GM21786 (cell line): ENCODE measurements at regions not wholly inside any gene's neighbourhood (a gene's known extent, or its start where the extent isn't known, plus 50 kb on each side); places are given as distances from the start of the nearest gene placed in this dataset.
A peak's percentile ranks its signal among the peaks of the same experiment; 100 is the strongest.

Experiments used
- ATAC-seq: cut with Tn5 transposase; IDR thresholded peaks from one replicate; pipeline ENCODE4 v1.9.1; 2021; ENCODE audit not compliant: unreplicated experiment

DNA sequence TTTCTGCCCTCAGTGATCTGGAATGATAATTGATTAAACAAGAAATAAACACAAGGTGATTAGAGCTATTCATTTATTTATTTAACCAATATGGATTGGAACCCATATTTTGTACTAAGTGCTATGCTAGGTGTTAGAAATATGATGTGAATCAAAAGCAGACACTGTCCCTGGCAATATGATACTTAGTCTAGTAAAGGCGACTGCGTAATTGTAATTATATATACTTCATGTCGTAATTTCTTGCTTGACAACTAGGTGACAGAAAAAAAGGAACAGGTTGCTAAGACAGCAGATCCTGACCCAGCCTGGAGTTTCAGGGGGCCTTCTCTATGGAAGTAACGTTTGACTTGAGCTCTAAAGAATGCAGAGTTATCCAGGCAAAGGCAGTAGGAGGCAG lies 236.5 kb upstream of the F9 start:
- no peak for ATAC-seq

DNA sequence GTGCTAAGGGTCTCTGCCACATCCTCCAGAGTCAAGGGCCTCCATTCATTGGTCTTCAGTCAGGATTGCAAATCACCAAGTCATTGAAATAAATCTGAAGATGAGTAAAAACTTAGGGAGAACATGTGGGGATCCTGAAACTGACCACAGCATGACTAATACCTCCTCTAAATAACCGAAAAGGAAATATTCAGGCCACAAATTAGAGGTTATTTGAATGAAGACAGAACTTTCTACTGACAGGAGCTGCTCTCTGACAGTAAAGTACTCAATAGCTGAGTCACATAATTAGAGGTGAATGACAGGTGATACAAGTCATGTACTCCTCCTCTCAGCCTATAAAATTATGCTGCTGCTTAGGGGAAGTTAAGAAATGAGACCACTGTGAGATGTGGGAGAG lies 240.2 kb upstream of the F9 start:
- peak; percentile 68 for ATAC-seq

DNA sequence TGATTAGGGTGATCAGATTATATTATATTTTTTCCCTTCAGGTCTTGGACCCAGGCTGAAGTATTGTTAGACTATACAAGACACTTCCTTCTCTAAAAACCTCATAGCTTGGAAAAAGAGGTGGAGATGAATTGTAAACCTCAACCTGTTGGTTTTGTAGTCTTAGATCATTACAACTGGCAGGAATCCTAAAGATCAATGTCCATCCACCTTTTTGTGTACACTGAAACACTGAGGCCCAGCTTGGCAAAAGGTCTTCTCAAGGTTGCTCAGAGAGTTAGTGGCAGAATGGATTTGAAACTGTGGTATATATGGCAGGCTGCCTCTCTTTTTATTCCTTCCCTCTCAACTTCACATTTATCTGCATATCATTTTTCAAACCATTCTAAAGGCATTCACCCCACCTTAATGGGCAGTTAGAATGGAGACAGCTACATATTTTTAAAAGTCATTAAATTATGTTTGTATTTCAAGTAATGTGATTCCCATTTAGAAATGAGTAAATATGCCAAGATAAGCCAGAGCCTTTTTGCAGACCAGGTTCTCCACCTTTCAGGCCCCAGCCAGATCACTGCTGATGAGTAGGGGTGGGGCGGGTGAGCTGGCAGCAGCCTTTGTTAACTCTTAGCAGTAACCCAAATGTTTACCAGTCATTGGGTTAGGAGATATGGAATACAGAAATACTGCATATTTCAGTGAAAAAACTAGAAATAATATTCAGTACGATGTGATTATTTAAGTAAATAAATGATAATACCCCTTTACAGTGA lies 243.2 kb upstream of the F9 start:
- no peak for ATAC-seq

DNA sequence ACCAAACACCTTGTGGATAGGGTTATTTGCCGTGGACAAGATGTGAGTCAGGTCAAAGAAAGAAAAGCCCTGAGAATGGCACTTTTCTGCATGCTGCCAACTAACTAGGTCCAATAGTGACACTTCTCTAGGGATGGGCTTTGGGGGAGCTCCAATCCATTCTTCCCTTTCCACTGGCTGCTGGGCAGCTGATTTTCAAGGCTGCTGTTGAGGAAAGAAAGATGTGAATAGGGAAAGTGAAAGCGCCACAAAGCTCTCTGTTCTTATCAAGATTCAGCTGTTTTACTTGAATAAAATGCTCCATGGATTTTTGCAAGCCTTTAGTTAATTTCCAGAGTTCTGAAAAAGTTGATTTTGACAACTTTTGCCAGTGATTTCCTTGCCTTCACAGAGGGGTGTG lies 244.2 kb upstream of the F9 start:
- no peak for ATAC-seq

DNA sequence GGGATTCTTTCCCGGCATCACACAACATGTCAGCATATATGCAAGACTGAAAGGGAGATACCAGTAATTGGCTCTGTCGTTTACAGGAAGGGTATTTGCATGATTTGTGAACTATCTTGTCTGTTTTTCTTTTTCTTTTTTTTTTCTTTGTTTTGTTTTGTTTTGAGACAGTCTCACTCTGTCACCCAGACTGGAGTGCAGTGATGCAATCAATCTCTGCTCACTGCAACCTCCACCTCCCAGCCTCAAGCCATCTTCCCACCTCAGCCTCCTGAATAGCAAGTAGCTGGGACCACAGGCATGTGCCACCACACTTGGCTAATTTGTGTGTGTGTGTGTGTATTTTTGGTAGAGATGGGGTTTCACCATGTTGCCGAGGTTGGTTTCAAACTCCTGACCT lies 262.7 kb upstream of the F9 start:
- ATAC-seq = no peak

DNA sequence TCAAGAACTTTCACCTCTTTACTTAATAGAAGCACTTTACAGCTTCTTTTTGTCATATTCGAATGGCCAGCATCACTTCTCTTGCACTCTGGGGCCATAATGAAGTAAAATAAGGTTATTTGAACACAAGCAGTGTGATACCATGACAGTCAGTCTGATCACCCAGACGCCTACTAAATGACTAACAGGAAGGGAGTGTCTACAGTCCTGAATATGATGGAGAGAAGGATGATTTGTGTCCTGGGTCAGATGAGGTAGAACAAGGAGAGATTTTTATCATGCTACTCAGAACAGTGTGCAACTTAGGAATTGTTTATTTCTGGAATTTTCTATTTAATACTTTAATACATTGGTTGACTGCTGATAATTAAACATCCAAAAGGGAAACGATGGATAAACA lies 284.2 kb upstream of the F9 start:
- ATAC-seq = no peak

DNA sequence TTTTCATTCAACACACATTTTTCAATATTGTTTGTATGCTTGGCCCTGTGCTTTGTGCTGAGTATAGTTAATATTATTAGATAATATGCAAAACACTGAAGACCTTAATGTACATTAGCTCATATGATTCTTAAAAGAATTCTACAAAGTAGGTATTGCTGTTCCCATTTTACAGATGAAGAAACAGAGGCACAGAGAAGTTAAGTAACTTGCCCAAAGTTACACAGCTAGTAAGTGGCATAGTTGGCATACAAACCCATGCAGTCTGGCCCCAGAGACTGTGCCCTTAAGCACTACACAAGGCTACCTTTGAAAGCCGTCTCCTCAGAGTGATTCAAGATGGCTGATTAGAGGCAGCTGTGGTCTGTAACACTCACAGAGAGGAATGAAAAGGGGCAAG lies 293.4 kb upstream of the F9 start:
- ATAC-seq = no peak

DNA sequence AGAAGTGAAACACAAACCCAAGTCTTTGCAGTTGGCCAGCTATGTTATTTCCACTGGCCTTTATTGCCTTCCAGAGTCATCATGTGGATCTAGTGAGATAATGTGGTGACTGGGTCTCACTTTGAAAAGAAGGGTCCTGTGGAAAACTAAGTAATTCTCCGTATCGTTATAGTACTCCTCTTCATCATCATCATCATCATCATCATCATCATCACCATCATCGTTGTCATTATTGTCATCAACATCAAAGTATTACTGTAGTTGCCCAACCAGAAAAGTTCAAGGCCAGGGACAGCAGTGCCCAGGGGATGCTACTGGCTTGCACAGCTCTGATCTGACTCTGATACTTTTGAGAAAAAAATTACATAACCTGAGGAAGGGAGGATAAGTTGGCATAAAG lies 295.6 kb upstream of the F9 start:
- no peak for ATAC-seq

DNA sequence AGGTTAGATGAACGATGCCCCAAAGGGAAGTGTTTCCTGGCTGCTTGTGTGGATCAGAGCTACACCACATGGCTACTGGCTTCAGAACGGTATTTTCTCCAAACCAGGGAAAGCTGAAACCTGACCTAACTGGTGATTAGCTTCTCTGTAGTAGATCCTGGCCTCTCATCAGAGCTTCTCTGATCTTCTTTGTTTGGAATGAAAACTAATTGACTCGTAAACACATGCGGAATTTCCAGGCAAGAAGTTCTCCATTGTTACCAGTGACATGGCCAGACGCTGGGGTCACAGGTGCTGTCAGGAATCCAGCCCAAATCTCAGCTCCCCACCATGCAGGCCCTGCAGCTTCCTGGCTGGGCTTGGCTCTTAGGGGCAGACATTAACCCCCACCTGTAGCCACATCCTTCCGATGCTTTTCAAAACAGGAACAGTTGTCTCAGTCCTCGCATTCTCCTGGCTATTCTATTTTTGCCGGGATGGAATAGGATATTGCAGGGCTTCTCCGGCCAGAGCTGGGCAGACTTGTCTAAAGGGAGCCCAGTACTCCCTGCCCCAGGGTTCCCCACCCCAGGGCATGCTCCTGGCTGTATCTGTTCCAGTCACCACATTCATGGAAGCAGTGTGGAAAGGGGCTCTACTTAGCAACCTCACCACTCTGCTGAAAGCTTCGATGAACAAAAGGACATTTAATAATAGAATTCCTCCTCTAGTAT lies 305.4 kb upstream of the F9 start:
- no peak for ATAC-seq

DNA sequence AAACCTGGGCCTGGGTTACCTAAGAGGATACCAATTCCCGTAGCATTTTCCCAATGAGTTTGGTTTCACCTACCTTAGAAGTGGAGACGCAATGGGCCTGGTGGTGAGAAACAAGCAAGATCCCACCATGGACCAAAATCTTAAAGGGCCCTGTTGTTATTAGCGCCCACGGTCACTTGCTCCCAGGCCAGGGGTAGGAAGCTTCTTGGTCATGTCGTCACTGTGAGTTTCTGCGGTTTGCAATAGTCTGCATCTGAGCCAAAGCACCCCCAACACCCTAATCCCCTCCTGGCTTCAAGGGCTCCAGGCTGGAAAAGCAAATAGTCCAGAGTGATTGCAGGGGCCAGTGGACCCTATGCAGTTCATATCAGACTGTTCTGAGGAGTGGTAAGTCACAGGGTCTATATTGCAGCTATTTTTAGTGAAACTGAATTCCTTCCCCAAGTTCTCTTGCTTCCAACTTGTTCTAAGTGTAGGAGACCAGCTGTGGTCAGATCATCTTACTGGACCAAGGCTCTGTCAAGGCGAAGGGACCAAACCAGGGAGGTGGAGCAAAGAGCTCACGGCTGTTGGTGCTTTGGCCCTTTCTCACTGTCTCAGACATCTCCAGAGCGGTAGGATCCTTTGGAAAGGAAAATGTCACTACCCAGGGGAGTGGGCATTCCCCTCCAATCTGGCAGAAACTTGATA lies 307.9 kb upstream of the F9 start:
- no peak for ATAC-seq

DNA sequence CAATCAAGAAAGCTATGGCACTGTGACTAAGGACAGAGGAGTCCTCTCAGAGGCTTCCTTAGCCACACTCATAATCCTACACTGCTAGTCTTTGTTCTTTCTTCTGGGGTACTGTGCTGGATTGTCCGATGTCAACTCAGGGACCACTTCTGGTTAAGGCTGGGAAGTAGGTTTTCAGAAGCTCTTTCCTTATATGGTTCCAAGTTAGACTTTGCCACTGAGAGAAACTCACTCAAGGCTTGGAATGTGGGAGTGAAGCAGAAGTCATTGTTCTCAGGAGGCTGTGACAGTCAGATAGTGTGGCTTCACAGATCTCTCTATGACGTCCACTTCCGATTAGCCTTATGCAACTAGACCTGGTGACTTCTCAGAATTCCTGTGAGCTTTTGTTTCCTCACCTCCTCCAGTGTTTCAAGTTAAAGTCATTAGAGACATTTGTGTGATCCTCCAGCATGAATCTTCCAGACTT lies 317.3 kb upstream of the F9 start:
- no peak for ATAC-seq

DNA sequence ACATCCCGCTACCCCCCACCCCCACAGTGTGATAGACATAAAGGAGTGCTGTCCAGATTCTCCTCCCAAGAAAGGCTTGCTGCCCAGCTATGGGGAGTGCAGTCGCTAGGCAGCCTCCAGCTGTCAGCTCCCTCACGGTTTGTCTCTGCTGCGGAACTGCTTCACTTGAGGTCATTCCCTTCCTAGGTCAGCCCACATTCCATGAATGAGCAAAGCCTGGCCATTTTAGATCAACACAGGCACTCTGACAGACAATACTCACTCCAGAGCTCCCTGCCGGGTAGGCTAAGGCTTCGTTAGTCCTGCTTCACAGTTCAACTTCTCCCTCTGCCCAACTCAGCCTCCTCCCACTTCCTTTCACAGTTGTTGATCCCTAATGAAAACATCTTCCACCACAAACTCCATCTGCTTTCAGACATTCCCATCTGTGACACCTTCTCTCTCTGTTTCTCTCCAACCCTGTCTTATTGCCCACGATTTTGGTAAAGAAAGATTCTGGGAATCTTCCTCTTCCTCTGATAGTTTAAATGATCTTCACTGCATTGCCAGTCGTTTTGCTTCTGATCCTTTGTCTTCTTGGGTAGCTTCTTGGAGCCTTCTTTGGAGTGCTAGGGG lies 318.9 kb upstream of the F9 start:
- ATAC-seq = no peak

DNA sequence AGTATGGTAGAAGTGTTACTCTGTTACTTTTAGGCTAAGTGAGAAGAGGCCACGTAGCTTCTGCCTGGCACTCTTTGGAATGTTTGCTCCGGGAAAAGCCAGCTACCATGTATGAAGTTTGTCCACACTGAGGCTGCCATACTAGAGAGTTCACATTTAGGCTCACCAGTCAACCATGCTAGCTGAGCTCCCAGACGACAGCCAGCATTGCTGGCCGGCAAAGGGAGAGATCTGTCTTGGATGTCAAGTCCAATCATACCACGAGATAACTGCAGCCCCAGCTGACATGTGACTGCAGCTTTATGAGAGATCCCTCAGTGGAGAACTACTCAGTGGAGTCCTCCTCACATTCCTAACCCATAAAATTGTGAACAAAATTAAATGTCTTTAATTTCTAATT lies 321.2 kb upstream of the F9 start:
- ATAC-seq = no peak

DNA sequence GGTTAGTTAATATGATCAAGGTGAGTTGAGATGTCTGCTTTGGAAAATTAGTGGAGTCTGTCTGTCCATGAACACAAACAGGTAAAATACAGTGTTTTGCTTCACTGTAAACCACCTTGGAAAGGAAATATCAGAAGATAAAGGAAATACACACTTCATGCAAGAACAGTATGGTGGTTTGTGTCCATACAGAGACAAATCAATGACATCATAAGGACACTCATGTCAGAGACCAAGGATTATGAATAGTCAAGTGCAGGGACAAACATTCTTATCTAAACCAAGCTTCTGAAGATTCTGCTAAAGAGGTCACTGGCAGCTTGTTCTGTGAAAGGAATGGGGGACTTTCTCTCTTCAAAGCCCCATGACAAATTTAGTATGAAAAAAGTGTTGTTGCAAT lies 322.9 kb upstream of the F9 start:
- ATAC-seq = no peak

DNA sequence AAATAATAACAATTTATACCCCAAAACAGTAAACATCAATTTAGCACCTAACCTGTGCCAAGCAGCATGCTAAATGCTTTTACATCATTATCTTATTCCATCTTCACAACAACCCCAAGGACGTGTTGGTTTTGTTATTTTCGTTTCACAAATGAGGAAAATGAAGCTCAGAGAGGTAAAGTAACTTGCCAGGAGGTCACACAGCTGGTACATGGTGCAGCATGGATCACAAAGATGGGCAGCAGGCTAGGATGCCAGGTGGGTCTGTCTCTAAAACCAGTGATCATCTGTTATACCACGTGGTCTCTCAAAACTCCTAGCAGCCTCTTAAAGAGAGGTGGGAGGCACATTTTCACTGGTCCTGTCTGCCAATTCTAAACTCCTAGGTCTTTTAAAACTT lies 323.6 kb upstream of the F9 start:
- ATAC-seq = no peak

DNA sequence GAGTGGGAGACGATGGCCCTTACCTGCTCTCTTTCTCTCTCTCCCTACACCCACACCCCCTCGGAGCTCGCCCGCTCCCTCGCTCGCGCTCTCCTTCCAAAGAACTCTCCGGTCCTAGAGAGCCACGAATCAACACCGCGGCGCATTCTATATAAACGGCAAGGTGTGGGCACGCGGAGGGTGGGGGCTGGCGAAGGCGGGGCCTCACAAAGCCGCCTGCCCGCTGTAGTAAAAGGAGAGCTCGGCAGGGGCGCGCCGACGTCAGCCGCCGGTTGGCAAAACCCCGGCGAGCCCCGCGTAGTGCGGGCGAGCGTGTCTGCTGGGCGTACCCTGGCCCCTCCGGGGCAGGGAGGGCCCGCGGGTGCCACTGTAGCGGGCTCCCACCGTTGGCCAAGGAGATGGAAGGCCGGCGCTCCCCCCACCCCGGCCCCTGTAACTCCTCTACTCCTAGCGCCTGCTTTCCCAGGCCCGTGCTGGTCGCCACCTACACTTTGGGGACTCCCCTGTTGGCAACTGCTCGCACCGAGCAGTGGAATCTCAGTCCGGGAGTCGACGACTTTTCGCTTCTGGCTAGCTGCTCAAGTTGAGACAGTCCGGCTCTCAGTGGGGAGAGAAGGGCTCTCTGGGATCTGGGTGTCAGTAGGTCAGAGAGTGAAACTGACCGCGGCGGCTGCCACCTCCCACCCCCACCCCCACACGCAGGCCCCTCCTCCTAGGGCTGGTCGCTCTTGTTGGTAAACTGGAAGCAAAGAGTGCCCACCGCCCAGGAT lies 325.5 kb upstream of the F9 start:
- ATAC-seq = no peak

DNA sequence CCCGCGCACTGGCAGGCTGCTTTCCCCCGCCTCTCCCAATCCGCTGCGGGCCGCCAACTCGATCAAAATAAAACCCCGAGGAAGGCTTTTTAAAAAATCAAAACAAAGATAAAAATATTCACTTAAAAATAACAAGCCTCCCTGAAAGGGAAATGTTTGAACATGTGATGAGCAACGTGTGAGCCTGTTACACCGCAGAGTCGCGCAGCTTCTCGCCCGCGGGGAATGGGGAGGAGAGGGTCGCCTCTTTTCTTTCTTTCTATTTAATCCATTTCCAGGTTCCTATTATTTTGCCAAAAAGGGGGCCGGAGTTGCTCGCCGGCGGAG lies 326.0 kb upstream of the F9 start:
- no peak for ATAC-seq

DNA sequence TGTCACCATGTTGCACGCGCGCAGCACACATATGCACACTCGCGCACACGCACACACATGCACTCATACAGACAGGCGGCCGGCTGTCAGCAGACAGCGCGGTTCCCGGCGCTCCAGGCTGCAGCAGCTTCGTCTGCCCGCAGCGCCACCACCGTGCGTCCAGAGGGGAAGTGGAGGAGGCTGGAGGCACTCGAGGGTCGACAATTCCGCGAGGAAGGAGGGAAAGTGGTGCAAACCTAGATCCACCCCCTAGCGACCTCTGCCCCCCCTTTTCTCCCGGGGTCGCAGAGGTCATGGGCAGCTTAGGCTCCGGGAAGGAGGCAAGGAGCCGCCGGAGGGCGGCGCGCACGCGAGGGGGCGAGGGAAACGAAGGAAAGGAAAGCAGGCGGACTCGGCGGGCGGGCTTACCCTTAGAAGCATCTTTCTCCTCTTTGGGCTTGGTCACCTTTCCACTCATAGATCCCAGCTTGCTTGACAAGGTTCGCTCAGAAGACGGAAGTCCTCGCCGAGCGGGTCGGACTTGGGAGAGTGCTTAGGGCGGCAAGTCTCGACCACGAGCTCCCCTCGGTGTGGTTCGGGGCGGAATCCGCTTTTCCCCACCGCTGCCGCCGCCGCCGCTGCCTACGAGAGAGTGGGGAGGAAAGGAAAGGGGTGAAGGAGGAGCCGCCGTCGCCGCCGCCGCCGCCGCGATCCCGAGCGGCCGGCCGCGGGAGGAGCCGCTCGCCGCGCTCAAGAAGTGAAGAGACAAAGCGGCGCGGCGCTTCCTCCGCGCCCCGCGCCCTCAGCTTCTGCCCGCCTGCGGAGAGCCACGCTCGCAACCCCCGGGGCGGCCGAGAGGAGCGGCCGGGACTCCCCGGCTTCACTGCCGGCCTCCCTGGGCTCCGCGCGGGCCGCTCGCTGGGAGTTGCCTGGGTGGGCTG lies 326.6 kb upstream of the F9 start:
- no peak for ATAC-seq

DNA sequence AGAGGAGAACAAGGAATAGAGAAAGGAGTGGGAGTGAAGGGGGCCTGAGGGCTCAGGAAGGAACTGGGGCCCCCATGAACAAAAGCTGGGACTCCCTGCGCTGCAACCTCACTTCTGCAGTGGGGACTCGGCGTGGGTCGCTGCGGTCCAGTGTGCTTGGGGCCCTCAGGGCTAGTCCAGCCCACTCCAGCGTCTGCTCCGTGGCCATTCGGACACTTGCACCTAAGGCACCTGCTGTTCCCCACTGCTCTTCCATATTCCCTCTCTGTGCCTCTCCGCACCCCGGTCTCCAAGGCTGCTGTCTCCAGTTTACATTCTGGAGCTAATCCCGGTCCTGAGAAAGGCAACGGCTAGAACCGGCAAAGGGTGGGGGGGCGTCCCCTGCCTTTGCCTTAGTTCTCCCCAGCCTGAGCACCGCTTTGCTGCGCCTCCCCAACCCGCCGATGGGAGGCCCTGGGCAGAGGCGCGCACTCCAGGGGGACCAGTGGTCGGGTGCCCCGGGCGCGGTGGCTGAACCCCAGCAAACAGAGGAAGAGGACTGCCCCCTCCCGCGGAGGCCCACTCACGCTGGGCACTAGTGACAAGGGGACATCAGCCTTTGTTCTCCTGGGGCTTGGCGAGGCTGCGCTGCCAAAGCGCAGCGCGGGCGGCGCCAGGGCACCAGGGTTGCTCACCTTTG lies 327.7 kb upstream of the F9 start:
- no peak for ATAC-seq

DNA sequence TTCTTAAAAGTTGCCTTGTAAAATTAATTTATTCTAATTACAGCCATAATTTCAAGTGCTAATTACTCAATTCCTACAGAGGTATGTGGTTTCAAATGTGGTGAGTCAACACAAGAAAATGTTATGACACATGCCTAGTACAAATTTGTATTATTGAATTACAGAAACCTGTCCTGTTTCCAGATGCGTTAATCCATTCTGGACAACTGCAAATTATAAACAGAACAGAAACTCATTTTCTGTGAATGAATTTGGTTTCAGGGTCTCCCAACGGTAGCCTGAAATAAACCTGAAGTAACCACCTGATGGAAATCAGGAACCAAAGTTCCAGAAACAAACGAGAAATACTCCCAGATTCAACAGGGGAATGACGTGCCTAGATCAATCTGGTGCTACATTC lies 328.6 kb upstream of the F9 start:
- ATAC-seq = no peak
